T-helper 9 cell (primary cell): ENCODE measurements at regions not wholly inside any gene's neighbourhood (a gene's known extent, or its start where the extent isn't known, plus 50 kb on each side); places are given as distances from the start of the nearest gene placed in this dataset.
"Not testable (repeated sequence)": the region's sequence is repeated elsewhere in the genome, so short reads cannot be mapped to it uniquely, and the experiment has no call there.

ENCODE experiments used
- DNase-seq: peaks from one replicate; pipeline ENCODE4 v3.0.0-alpha.2; 2020

DNA sequence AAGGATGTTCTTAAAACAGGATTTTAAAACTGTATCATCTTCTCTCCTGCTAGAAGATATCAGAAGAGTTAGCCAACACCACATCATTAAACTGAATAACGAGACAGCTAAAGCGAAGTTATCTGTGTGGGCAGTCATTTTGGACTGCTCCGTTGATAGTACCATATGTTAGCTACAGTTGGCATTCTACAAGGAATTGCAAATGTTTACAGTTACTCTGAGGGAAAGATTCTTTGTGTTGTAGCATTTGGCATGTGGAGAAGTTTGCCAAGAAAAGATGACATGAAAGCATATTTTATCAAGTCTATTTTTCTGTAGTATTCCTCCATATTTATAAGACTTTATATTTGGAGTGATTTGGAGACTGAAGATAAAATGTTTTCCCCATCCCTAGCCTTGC lies 464.4 kb upstream of the POM121L12 start:
- DNase-seq = no peak

GRCh38 chr7:52569151-52569550 lies 466.3 kb upstream of the POM121L12 start:
- DNase-seq = no peak

GRCh38 chr7:52565974-52566373 lies 469.5 kb upstream of the POM121L12 start:
- no peak for DNase-seq

GRCh38 chr7:52555805-52556204 lies 479.6 kb upstream of the POM121L12 start:
- DNase-seq = no peak

GRCh38 chr7:52547308-52547910 lies 488.0 kb upstream of the POM121L12 start:
- no peak for DNase-seq

- DNase-seq = not testable (repeated sequence)
Observed at GRCh38 chr7:52541198-52541765, 494.2 kb upstream of the POM121L12 start.

GRCh38 chr7:52540041-52540440 lies 495.4 kb upstream of the POM121L12 start:
- DNase-seq = no peak

DNA sequence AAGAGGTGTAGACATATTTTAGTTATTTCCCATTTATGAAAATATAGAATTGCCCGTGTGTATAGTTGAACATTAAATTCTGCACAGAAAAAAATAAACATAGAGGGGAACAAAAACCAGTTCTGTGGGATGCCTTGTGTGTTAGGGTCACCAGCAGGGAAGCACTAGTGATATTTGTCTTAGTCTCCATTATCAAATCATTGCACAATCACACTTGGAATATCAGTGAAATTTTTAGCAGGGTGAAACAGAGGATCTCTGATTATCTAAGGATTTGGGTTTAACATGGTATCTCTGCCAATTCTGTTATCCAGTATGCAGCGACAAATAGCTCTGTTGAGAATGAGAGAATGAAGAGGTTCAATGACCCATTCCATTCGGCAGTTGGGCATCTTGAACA lies 496.0 kb upstream of the POM121L12 start:
- no peak for DNase-seq

DNA sequence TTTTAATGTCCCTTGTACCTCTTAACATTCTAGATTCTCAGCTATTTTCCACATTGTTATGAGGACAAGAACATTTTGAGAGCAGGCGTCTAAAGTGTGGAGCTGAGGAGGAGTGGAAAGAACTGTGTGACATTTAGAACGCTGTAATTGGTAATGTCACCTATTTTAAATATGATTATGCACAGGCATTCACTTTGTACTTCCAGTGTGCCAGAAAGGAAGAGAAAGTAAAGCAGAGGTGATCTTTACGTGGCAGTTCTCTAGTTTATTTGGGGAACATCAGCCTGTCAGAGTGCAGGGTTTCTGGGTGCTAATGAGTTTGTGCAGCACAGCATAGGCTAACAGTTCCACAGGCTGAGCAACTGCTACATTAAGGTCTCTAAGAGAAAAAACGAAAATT lies 498.4 kb upstream of the POM121L12 start:
- DNase-seq = no peak

GRCh38 chr7:52525772-52526341 lies 509.6 kb upstream of the POM121L12 start:
- no peak for DNase-seq

DNA sequence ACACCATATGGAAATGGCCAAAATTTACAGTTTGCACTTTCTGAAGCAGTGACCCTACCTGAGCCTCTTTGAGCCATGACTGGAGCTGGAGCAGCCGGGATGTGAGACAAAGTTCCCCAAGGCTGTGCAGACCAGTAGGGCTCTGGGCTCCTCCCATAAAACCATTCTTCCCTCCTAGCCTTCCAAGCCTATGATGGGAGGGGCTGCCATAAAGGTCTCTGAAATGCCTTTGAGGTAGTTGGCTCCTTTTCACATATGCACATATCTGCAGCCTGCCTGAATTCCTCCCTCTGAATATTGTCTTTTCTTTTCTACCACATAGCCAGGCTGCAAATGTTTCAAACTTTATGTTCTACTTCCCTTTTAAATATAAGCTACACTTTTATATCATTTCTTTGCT lies 516.6 kb upstream of the POM121L12 start:
- no peak for DNase-seq

DNA sequence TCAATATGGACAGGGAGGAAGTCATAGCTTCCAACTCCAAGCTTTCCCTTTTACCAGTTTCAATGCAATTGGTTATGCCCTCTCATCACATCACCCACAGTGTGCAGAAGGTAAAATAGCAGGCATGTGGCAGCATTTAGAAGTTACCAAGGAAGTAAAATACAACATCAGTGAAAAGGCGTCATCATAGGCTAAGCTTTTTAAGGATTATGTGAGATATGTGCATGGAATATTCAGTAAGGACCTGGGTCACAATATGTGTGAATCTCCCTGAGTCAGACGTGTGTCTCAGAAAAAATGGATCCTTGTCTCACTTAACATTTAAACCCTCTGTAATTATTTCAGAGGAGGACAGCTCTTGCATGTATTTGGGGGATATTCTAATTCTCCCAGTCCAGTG lies 522.8 kb upstream of the POM121L12 start:
- DNase-seq = no peak

DNA sequence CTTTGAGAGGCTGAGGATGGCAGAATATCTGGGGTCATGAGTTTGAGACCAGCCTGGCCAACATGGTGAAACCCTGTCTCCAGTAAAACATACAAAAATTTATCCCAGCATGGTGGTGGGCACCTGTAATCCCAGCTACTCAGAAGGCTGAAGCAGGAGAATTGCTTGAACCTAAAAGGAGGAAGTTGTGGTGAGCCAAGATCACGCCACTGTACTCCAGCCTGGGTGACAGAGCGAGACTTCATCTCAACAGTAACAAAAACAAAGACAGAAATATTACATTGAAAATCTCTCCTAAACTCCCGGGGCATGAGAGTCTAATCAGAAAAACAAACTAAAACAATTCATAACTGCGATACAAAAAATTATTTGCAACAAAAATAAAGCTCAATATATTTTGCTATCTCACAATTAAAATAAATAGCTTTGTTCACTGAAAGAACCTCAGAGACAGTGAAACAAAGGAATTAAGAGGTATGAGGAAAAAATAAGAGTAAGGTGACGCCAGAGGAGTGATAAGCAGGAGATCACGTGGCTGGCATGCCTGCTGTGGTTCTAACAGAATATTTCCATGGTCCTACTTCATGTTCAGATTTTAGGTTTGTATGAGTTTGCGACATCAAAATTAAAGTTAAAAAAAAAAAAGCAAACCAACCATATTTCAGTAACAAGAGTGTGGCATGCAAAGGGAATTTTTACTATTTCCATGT lies 527.7 kb upstream of the POM121L12 start:
- no peak for DNase-seq

- DNase-seq = no peak
Observed at GRCh38 chr7:52506325-52506724, 529.1 kb upstream of the POM121L12 start.

- no peak for DNase-seq
Observed at GRCh38 chr7:52504561-52504960, 530.9 kb upstream of the POM121L12 start.

GRCh38 chr7:52502281-52502680 lies 533.2 kb upstream of the POM121L12 start:
- DNase-seq = no peak

DNA sequence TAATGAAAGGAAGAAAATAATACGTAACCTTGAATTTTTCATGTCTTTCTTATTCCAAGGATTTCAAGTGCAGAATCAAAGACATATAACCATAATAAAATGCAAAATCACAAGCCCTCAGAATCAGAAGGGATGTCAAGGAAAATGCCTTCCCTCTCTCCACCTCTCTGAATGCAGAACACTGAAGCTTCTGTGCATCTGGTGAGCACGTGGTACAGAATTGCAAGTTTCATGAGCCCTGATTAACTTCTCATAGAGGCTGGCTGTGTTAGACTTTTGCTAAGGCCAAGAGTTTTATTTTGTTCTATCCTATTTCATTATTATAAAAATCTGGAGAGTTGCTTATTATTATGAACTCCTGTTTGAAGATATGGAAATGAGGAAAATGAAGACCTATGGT lies 533.7 kb upstream of the POM121L12 start:
- DNase-seq = no peak

DNA sequence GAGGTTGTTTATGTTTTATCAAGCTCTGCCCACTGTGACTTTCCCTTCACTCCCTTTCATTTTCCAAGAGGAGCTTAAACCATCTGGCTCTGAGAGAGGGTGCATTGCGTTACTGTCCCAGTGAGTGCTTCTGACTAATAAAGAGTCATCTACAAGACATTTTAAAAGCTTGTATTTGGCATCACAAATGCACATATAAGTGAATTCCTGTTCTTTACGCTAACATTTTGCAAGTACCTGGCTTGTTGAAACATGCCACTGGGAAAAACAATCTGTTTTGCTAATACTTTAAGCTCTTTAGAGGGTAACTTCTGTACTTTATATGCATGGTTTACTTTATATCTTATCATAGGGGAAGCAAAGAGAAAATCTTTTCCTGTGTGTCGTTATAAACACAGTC lies 534.6 kb upstream of the POM121L12 start:
- DNase-seq = no peak

- DNase-seq = no peak
Observed at GRCh38 chr7:52498366-52498765, 537.1 kb upstream of the POM121L12 start.

- no peak for DNase-seq
Observed at GRCh38 chr7:52486267-52486666, 549.2 kb upstream of the POM121L12 start.

- DNase-seq = no peak
Observed at GRCh38 chr7:52482076-52482475, 553.4 kb upstream of the POM121L12 start.

GRCh38 chr7:52481571-52481970 lies 553.9 kb upstream of the POM121L12 start:
- DNase-seq = no peak

GRCh38 chr7:52479990-52480389 lies 555.4 kb upstream of the POM121L12 start:
- DNase-seq = no peak

- no peak for DNase-seq
Observed at GRCh38 chr7:52475001-52475582, 560.3 kb upstream of the POM121L12 start.
